ENCODE measurements at regions not wholly inside any gene's neighbourhood (a gene's known extent, or its start where the extent isn't known, plus 50 kb on each side); places are given as distances from the start of the nearest gene placed in this dataset.

GRCh38 chrX:13257223-13258051, 62.4 kb downstream of the ATXN3L start:
- TF ChIP-seq CTCF (tag by site-specific recombination; IDR thresholded peaks at IDR 0.05) (no peak), PATZ1 (tag by site-specific recombination; IDR thresholded peaks at IDR 0.05) (no peak), ZNF239 (tag by site-specific recombination; IDR thresholded peaks at IDR 0.05) (no peak)
